ENCODE measurements at regions not wholly inside any gene's neighbourhood (a gene's known extent, or its start where the extent isn't known, plus 50 kb on each side); places are given as distances from the start of the nearest gene placed in this dataset.

DNA sequence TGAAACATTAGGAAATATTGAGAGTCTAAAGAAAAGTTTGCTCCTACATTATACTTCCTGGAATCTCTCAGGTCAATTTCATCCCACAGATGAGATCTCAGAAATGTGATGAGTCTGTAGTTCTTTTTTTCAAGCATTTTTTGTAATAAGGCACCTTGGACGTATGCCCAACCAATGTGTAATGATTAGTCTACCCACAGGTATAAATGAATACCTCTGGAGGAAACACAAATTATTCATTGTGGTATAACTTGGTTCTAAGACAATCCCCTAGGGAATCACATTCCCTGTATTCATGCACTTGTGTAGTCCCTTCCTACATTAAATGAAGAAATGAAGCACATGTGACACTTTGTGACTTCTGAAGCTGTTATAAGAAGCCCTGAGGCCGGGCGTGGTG lies 596.2 kb upstream of the UBE2E2 start:
- no peak for TF ChIP-seq CTCF (IDR thresholded peaks at IDR 0.05; ENCODE audit: insufficient read depth, low read depth, low read length, missing control alignments)
- peak; percentile 82 for DNase-seq (ENCODE audit: low read depth)

DNA sequence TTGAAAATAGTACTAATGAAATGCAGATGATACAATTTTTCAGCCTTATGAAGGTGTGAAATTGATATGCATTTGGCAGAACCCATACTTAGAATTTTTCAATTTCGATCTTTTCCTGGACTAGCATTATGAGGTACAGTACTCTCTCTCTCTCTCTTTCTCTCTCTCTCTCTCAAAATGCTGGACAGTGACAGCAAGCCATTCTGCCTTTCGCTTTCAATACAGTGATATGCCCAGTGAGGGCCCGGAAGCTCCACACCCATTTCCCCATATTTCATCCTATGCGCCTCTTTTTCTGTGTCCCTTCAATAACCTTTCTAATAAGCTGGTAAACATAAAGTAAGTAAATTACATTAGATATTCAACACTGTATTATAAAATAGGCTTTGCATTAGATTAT lies 595.0 kb upstream of the UBE2E2 start:
- no peak overlapping the region for H3K4me3 ChIP-seq (ENCODE audit: low read length)
- no peak for TF ChIP-seq CTCF (IDR thresholded peaks at IDR 0.05; ENCODE audit: insufficient read depth, low read depth, low read length, missing control alignments)
- no peak for DNase-seq (ENCODE audit: low read depth)

More for the DNA sequence above, 596.2 kb upstream of the UBE2E2 start:
- no peak overlapping the region for H3K4me3 ChIP-seq (ENCODE audit: low read length)

DNA sequence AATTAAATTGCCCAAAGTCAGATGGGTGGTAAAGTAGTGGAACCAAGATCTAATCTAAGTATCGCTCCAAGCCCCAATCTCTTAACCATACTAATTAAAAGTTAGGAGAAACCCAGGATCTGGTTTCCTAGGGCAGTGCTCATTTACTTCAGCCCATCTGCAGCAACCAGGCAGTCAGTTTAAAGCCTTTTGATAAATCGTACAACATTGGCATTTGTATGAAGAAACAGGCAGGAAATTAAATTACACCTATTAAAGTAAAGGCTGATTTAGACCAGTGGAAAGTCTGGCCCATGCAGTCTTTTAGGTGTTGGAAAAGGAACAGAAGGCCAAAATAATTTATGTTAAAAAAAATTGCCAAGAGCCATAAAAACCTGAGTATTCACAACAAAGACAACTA lies 594.4 kb upstream of the UBE2E2 start:
- no peak for DNase-seq (ENCODE audit: low read depth)
- TF ChIP-seq CTCF (IDR thresholded peaks at IDR 0.05; ENCODE audit: insufficient read depth, low read depth, low read length, missing control alignments), result no peak
- no peak overlapping the region for H3K4me3 ChIP-seq (ENCODE audit: low read length)

- DNase-seq (ENCODE audit: low read depth), result peak; percentile 30
- H3K4me3 ChIP-seq (ENCODE audit: low read length), result no peak overlapping the region
- no peak for TF ChIP-seq CTCF (IDR thresholded peaks at IDR 0.05; ENCODE audit: insufficient read depth, low read depth, low read length, missing control alignments)
These were observed 594.0 kb upstream of the UBE2E2 start for GRCh38 chr3:22609139-22609538.

DNA sequence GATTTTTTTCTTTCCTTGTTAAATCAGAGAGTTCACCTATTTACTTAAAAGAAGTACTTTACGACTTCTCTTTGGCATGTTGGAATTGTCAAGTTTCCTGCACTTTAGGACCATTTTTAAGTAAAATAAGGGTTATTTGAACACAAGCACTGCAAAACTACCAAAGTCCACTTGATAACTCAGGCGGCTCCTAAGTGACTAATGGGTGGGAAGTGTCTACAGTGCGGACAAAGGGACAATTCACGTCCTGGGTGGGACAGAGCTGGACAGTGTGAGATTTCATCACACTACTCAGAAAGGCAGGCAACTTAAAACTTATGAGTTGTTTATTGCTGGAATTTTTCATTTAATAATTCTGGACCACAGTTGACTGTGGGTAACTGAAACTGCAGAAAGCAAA lies 590.2 kb upstream of the UBE2E2 start:
- DNase-seq (ENCODE audit: low read depth), result no peak
- no peak for TF ChIP-seq CTCF (IDR thresholded peaks at IDR 0.05; ENCODE audit: insufficient read depth, low read depth, low read length, missing control alignments)
- no peak overlapping the region for H3K4me3 ChIP-seq (ENCODE audit: low read length)

GRCh38 chr3:22615790-22616189 lies 587.3 kb upstream of the UBE2E2 start:
- no peak overlapping the region for H3K4me3 ChIP-seq (ENCODE audit: low read length)
- DNase-seq (ENCODE audit: low read depth), result no peak
- TF ChIP-seq CTCF (IDR thresholded peaks at IDR 0.05; ENCODE audit: insufficient read depth, low read depth, low read length, missing control alignments), result no peak

DNA sequence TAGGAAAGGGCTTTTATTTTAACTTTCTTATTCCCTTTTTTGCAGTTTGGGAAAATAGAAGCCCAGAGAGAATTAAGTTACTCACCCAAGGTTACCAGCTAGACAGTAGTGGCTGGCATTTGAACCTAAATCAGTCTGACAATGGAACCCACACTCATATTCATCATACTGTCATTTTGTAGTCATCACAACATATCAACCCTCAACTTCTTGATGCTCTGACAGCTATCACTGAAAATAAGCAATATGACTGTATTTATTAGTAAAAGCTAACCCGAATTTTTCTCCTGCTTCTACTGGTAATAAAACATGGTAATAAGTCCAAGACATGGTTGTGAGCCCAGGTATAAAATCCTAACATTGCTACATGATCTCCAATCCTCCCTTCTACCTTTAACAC lies 585.8 kb upstream of the UBE2E2 start:
- no peak for TF ChIP-seq CTCF (IDR thresholded peaks at IDR 0.05; ENCODE audit: insufficient read depth, low read depth, low read length, missing control alignments)
- H3K4me3 ChIP-seq (ENCODE audit: low read length), result no peak overlapping the region
- no peak for DNase-seq (ENCODE audit: low read depth)

Measured in epithelial cell of esophagus (primary cell).